Psoas muscle (tissue), 7 donors: ENCODE measurements at regions not wholly inside any gene's neighbourhood (a gene's known extent, or its start where the extent isn't known, plus 50 kb on each side); places are given as distances from the start of the nearest gene placed in this dataset.

Experiments used
- ATAC-seq, 4 donors: fragments of 200-7000 bp; cut with Tn5 transposase; one replicate each; pipeline ENCODE4 v1.9.1; 2020; ENCODE audit warnings: moderate library complexity in 3 of 4, mild to moderate bottlenecking in 2 of 4
- DNase-seq, 2 donors: peaks; one replicate each; pipeline ENCODE4 v3.0.0-alpha.2; 2020
- H3K27ac ChIP-seq: fragments of 200-600 bp; one replicate; pipeline ENCODE4 v1.8.0; 2022
- H3K27me3 ChIP-seq, 3 donors: fragments of 200-600 bp in 1 of 3; one replicate each; pipeline versions ENCODE4 v1.6.1 to v1.8.0; 2013 to 2022; ENCODE audit warnings: low read length in 2 of 3, mild to moderate bottlenecking in 2 of 3, moderate library complexity in 1 of 3; ENCODE audit not compliant: insufficient read depth in 3 of 3
- H3K36me3 ChIP-seq, 2 donors: fragments of 200-600 bp in 1 of 2; one replicate each; pipeline versions ENCODE4 v1.6.1 to v1.8.0; 2013 to 2022; ENCODE audit warnings: low read depth in 1 of 2, mild to moderate bottlenecking in 1 of 2, moderate library complexity in 1 of 2; ENCODE audit not compliant: insufficient read depth in 1 of 2
- H3K4me1 ChIP-seq: fragments of 200-600 bp; one replicate; pipeline ENCODE4 v1.8.0; 2022
- H3K4me3 ChIP-seq: fragments of 200-600 bp; one replicate; pipeline ENCODE4 v1.8.0; 2022; ENCODE audit warnings: mild to moderate bottlenecking
- H3K9me3 ChIP-seq: fragments of 200-600 bp; one replicate; pipeline ENCODE4 v1.8.0; 2022
- WGBS, 3 donors: extraction: QIAGEN DNeasy Blood & Tissue Kit; methylation state at CpG; one replicate each; pipeline versions ENCODE4 v1.1.6 to v1.1.7; 2013; 5-methylcytosine and 5-hydroxymethylcytosine counted together
- intact Hi-C, 2 donors: fragments of 100-400 bp; cut with DNase I; formaldehyde crosslinking; loops; one replicate each; pipeline versions ENCODE4 v1.11.0 to v1.14.2; 2022
- TF ChIP-seq, protein P1 (sequence below): fragments of 200-600 bp; IDR thresholded peaks from one replicate; pipeline ENCODE4 v1.8.0; 2022; ENCODE audit warnings: antibody characterized with exemption
- donor health status: healthy with polysubstance abuse.
- donor health status: DM: no; HTN: no; CAD: no; lungs with moderate emphysema.
- donor health status: Bipolar disorder and iron deficiency.
- donor health status: healthy.
- donor health status: DM: yes; HTN: yes; CAD: no.
- donor health status: DM: no; HTN: no; CAD: no.
- donor health status: DM: yes; HTN: yes; CAD: no.

DNA sequence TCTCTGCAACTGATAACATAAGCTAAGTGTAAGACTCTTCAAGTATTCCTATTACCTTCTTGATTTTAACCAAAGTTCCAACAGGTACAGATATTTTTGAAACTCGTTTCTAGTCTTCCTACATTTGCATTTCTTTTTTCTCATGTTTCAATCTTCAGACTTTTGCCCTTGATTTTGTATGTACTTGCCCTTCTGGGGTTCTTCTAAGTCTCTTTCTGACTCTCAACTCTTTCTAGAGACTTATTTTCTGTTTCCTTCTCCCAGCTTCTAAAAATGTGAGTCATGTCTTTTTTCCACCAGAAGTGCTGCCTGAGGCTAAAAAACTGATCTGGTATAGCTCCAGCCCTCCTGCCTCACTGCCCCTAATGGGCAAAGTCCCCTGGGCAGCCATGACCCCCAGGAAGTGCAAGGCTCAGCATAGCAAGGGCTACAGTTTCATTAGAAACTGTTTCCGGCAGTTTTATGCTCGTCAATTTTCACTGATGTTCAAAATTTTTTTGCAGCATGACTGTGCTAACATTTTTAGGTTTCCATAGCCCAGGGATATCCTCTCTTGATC lies 265.9 kb downstream of the SEC16B start:
- Histone ChIP-seq H3K27me3 (no peaks in the 10 kb centered on the region), H3K27ac (no peak overlapping the region), H3K9me3 (no peaks in the 10 kb centered on the region), H3K36me3 (no peaks in the 10 kb centered on the region), H3K4me1 (no peaks in the 10 kb centered on the region), H3K4me3 (no peak overlapping the region)
- no peak for ATAC-seq
- DNase-seq, result no peak
- TF ChIP-seq, protein P1, sequence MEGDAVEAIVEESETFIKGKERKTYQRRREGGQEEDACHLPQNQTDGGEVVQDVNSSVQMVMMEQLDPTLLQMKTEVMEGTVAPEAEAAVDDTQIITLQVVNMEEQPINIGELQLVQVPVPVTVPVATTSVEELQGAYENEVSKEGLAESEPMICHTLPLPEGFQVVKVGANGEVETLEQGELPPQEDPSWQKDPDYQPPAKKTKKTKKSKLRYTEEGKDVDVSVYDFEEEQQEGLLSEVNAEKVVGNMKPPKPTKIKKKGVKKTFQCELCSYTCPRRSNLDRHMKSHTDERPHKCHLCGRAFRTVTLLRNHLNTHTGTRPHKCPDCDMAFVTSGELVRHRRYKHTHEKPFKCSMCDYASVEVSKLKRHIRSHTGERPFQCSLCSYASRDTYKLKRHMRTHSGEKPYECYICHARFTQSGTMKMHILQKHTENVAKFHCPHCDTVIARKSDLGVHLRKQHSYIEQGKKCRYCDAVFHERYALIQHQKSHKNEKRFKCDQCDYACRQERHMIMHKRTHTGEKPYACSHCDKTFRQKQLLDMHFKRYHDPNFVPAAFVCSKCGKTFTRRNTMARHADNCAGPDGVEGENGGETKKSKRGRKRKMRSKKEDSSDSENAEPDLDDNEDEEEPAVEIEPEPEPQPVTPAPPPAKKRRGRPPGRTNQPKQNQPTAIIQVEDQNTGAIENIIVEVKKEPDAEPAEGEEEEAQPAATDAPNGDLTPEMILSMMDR, result no peak
- 42 to 65% (median 64%) methylated on average over 3 of the region's 3 CpGs for WGBS, 3 donors
- intact Hi-C loops, result no loop called here

DNA sequence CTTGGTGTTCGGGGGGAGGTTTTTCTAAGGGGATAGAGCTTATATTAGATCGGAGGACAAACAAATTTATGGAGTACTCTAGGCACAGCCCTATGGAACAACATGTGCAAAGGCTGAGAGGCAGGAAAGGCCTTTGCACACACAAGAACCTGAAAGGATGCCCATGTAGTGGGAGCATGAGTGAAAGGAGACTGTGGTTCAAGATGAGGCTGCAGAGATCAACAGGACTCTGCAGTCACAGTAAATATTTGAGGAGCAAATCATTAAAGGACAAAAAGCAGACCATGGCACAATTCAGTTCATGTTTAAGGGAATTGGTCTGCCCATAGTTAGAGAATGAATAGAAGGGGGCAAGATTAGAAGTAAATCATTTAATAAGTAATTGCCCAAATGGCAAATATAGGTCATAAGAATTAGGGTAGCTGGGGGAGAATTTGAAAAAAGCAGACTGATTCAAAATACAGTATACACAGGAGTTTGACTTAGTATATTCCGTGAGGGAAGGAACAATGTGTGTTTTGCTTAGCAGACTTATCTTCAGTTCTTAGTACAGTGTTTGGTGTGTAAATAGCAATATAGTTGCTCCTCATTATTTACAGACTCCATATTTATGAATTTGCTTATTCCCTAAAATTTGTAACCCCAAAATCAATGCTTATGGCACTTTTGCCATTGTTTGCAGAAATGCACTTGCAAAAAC lies 268.1 kb downstream of the SEC16B start:
- ATAC-seq (no peak), DNase-seq (no peak)
- H3K4me1 ChIP-seq, result no peaks in the 10 kb centered on the region
- no peaks in the 10 kb centered on the region for H3K36me3 ChIP-seq
- H3K27ac ChIP-seq, result no peak overlapping the region
- no peaks in the 10 kb centered on the region for H3K27me3 ChIP-seq
- no peak overlapping the region for H3K4me3 ChIP-seq
- TF ChIP-seq, protein P1, result no peak
- H3K9me3 ChIP-seq, result no peaks in the 10 kb centered on the region
- WGBS, 3 donors, result 82 to 84% (median 83%) methylated on average over 3 of the region's 3 CpGs
- intact Hi-C loops, result no loop called here

DNA sequence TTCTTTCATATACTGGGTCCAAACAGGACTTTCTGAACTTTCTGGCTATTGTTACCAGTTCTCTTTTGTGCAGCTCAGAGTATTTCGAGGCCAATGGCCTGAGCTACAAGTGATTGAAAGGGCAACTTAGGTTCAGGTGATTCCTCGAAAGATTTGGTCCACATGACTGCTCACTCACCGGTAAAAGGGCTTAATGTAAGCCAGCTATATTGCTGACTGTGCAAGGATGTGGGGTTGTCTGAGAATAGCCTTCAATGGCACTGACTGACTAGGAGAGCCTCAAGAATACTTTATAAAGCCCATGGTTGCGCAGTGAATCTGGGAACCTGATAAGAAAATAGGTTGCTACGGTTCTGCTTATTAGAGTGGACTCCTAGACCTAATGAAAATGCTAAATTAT lies 269.0 kb downstream of the SEC16B start:
- intact Hi-C loops, result no loop called here
- WGBS, 3 donors, result 77 to 82% (median 77%) methylated on average over 5 of the region's 5 CpGs
- ATAC-seq (no peak), DNase-seq (no peak)
- H3K9me3 ChIP-seq, result no peaks in the 10 kb centered on the region
- H3K27ac ChIP-seq, result no peak overlapping the region
- H3K36me3 ChIP-seq, result no peaks in the 10 kb centered on the region
- H3K27me3 ChIP-seq, result no peaks in the 10 kb centered on the region
- TF ChIP-seq, protein P1, result no peak
- H3K4me3 ChIP-seq, result no peak overlapping the region
- no peaks in the 10 kb centered on the region for H3K4me1 ChIP-seq

DNA sequence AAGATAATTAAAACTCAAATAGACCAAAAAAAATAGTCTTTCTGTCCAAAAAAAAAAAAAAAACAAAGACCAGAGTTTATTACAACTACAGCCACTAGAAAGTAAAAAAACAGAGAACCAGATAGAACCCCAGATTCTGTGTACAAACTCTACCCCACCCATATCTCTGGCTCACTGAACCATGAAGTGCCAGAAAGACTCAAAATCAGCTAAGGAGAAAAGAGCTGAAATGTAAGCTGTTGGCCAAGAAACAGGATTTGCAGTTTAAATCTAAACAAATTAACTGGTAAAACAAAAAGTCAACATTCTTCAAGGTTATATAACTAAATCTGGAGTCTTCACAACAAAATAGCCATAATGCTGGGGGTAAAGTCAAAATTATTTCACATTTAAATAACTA lies 278.9 kb downstream of the SEC16B start:
- no peaks in the 10 kb centered on the region for H3K4me1 ChIP-seq
- no peak for ATAC-seq
- intact Hi-C loops, result no loop called here

More for the DNA sequence above, 278.9 kb downstream of the SEC16B start:
- no peak overlapping the region for H3K27ac ChIP-seq
- H3K4me3 ChIP-seq, result no peak overlapping the region
- TF ChIP-seq, protein P1, result no peak
- DNase-seq, result no peak
- H3K9me3 ChIP-seq, result no peaks in the 10 kb centered on the region
- no peaks in the 10 kb centered on the region for H3K36me3 ChIP-seq
- H3K27me3 ChIP-seq, result no peaks in the 10 kb centered on the region
